Mesendoderm (in vitro differentiated cells): ENCODE measurements at regions not wholly inside any gene's neighbourhood (a gene's known extent, or its start where the extent isn't known, plus 50 kb on each side); places are given as distances from the start of the nearest gene placed in this dataset.
A peak's percentile ranks its signal among the peaks of the same experiment; 100 is the strongest.

Source experiments
- DNase-seq: peaks from one replicate; pipeline ENCODE4 v3.0.0; 2013
- H2AK5ac ChIP-seq: 2 replicates; pipeline ENCODE4 v1.6.1; 2013; ENCODE audit warnings: low read length, inconsistent platforms
- H2BK120ac ChIP-seq: 2 replicates; pipeline ENCODE4 v1.6.1; 2013; ENCODE audit warnings: low read depth, mild to moderate bottlenecking, low read length, moderate library complexity, mixed read lengths
- H2BK15ac ChIP-seq: replicated peaks from 2 replicates; pipeline ENCODE4 v1.6.1; 2013; ENCODE audit warnings: low read depth, mild to moderate bottlenecking, moderate library complexity
- H2BK5ac ChIP-seq: 2 replicates; pipeline ENCODE4 v1.6.1; 2013; ENCODE audit warnings: low read length, inconsistent platforms
- H3K18ac ChIP-seq: 2 replicates; pipeline ENCODE4 v1.6.1; 2013; ENCODE audit warnings: mild to moderate bottlenecking, low read length, mixed read lengths
- H3K23ac ChIP-seq: one replicate; pipeline ENCODE4 v1.6.1; 2013; ENCODE audit warnings: low read length
- H3K27ac ChIP-seq: 2 replicates; pipeline ENCODE4 v1.5.1; 2013; ENCODE audit warnings: low read depth, mild to moderate bottlenecking, inconsistent platforms, low read length, moderate library complexity
- H3K27me3 ChIP-seq: 2 replicates; pipeline ENCODE4 v1.6.1; 2013; ENCODE audit warnings: low read length, control low read depth, mild to moderate bottlenecking, inconsistent platforms; ENCODE audit not compliant: insufficient read depth, poor library complexity
- H3K36me3 ChIP-seq: 2 replicates; pipeline ENCODE4 v1.6.1; 2013; ENCODE audit warnings: low read length, inconsistent platforms; ENCODE audit not compliant: control insufficient read depth, insufficient read depth
- H3K4ac ChIP-seq: one replicate; pipeline ENCODE4 v1.6.1; 2013; ENCODE audit warnings: low read depth, mild to moderate bottlenecking, low read length, moderate library complexity
- H3K4me1 ChIP-seq: 2 replicates; pipeline ENCODE4 v1.6.1; 2013; ENCODE audit warnings: low read depth, low read length, inconsistent platforms; ENCODE audit not compliant: control insufficient read depth
- H3K4me2 ChIP-seq: 2 replicates; pipeline ENCODE4 v1.6.1; 2013; ENCODE audit warnings: low read length
- H3K4me3 ChIP-seq: 2 replicates; pipeline ENCODE4 v1.5.1; 2013; ENCODE audit warnings: mild to moderate bottlenecking, low read length
- H3K56ac ChIP-seq: one replicate; pipeline ENCODE4 v1.6.1; 2013; ENCODE audit warnings: low read length
- H3K79me1 ChIP-seq: 2 replicates; pipeline ENCODE4 v1.6.1; 2013; ENCODE audit warnings: low read length, inconsistent platforms
- H3K79me2 ChIP-seq: 2 replicates; pipeline ENCODE4 v1.6.1; 2013; ENCODE audit warnings: mild to moderate bottlenecking, low read length; ENCODE audit not compliant: control insufficient read depth, insufficient read depth
- H3K9ac ChIP-seq: 2 replicates; pipeline ENCODE4 v1.6.1; 2013; ENCODE audit warnings: low read length, inconsistent platforms
- H4K5ac ChIP-seq: one replicate; pipeline ENCODE4 v1.6.1; 2013; ENCODE audit warnings: low read length
- H4K8ac ChIP-seq: one replicate; pipeline ENCODE4 v1.6.1; 2013; ENCODE audit warnings: low read depth, mild to moderate bottlenecking, control low read depth, low read length, moderate library complexity
- WGBS: extraction: QIAGEN DNeasy Blood & Tissue Kit; methylation state at CpG from one replicate; pipeline ENCODE4 v1.1.7; 2013; ENCODE audit warnings: low lambda C conversion rate, missing lambda C conversion rate; ENCODE audit not compliant: insufficient coverage; ENCODE audit errors: extremely low coverage; 5-methylcytosine and 5-hydroxymethylcytosine counted together

DNA sequence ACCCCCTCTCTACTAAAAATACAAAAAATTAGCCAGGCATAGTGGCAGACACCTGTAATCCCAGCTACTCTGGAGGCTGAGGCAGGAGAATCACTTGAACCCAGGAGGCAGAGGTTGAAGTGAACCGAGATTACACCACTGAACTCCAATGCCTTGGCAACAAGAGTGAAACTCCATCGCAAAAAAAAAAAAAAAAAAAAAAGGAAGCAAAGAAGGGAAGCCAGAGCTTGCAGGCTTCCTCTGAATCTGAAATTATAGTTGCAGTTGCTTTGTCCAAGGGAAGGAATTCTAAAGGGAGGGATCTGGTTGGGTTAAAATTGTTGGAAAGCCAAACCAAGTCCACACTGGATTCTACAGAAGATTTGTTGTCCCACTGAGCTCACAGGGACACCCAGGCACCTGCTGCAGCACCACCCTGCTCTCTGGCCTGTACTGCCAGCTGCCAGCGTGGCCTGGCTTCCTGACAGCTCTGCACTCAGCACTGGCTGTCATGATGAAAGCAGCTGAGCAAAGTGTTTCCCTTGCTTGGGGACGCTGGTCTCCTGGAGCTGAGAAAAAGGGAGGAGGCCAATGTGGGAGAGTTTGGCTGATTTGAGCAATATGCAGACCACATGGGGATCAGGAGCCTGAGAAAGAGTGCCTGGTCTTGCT is 88.8 kb upstream of the HES1 start:
- Histone ChIP-seq H3K23ac (no peak overlapping the region), H3K9ac (no peak overlapping the region), H3K4ac (no peak overlapping the region), H2AK5ac (no peak overlapping the region), H3K18ac (no peak overlapping the region), H3K4me2 (no peak overlapping the region), H3K56ac (no peak overlapping the region), H3K36me3 (no peaks in the 10 kb centered on the region), H4K8ac (no peak overlapping the region), H2BK15ac (no peak overlapping the region), H2BK120ac (no peak overlapping the region), H3K79me1 (no peaks in the 10 kb centered on the region), H3K79me2 (no peaks in the 10 kb centered on the region), H2BK5ac (no peak overlapping the region), H3K27me3 (no peaks in the 10 kb centered on the region), H3K4me3 (no peak overlapping the region), H4K5ac (no peak overlapping the region), H3K27ac (no peak overlapping the region), H3K4me1 (no peaks in the 10 kb centered on the region)
- no peak for DNase-seq
- WGBS = no CpG with 5 or more reads among the region's 4 CpGs

GRCh38 chr3:194049394-194049793 is 86.6 kb upstream of the HES1 start:
- H3K23ac ChIP-seq = no peak overlapping the region
- DNase-seq = no peak

GRCh38 chr3:194050782-194051320 is 85.1 kb upstream of the HES1 start:
- Histone ChIP-seq H3K27me3 (no peaks in the 10 kb centered on the region), H2BK5ac (no peak overlapping the region), H3K36me3 (no peaks in the 10 kb centered on the region), H2BK120ac (no peak overlapping the region), H2BK15ac (no peak overlapping the region), H3K79me1 (no peaks in the 10 kb centered on the region), H3K9ac (no peak overlapping the region), H3K23ac (no peak overlapping the region), H4K5ac (no peak overlapping the region), H3K18ac (no peak overlapping the region), H3K27ac (no peak overlapping the region), H2AK5ac (no peak overlapping the region), H3K4me3 (no peak overlapping the region), H4K8ac (no peak overlapping the region), H3K79me2 (no peaks in the 10 kb centered on the region), H3K4ac (no peak overlapping the region), H3K4me2 (no peak overlapping the region), H3K56ac (no peak overlapping the region), H3K4me1 (peaks cover 9% of the 10 kb centered on the region)
- DNase-seq = no peak
- WGBS = no CpG with 5 or more reads among the region's 1 CpG

More at GRCh38 chr3:194049394-194049793, 86.6 kb upstream of the HES1 start:
- no peaks in the 10 kb centered on the region for H3K79me1 ChIP-seq
- H4K8ac ChIP-seq = no peak overlapping the region
- H2BK15ac ChIP-seq = no peak overlapping the region
- no peak overlapping the region for H3K56ac ChIP-seq
- no peak overlapping the region for H2AK5ac ChIP-seq
- no peak overlapping the region for H3K4ac ChIP-seq
- H3K36me3 ChIP-seq = no peaks in the 10 kb centered on the region
- H4K5ac ChIP-seq = no peak overlapping the region
- no peak overlapping the region for H3K18ac ChIP-seq
- H3K9ac ChIP-seq = no peak overlapping the region
- no peak overlapping the region for H3K4me2 ChIP-seq
- H3K4me3 ChIP-seq = no peak overlapping the region
- H3K27me3 ChIP-seq = no peaks in the 10 kb centered on the region
- H3K4me1 ChIP-seq = no peaks in the 10 kb centered on the region
- no peak overlapping the region for H2BK120ac ChIP-seq
- H3K79me2 ChIP-seq = no peaks in the 10 kb centered on the region
- no peak overlapping the region for H3K27ac ChIP-seq
- WGBS = no CpG with 5 or more reads among the region's 1 CpG
- no peak overlapping the region for H2BK5ac ChIP-seq

DNA sequence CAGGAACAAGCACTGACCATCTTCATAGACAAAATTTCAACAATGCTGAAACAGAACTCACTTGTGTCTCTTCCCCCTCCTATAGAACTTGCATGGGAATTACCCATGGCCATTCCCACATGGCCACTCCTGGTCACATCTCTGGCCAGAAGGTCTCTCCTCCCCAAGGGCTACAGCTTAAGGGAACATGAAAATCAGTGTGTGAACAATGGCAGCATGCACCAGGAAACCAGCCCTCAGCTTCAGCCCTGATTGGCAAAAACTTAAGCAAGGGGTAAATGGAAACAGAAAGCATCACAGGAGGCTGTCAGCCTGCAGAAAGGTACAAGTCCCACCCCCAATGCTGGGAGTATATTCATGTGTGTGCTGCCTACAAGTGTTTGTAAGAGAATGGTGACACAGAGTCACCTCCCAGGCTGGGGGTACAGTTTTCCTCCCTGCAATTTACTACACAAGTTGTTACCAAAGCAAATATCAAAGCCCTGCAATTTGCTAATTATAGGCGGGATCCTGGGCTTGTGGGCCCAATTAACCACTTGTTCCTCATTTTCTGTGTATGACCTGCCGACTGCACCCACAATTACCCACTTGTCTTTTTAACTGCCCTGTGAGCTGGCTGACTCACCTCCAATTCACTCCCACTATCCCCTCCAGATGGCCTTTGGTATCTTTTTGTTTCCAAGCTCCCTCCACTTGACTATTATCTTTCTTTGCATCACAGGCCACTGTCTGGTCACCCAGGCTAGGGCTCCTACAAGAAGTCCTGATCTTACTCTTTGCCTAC is 84.4 kb upstream of the HES1 start:
- no peaks in the 10 kb centered on the region for H3K79me2 ChIP-seq
- H3K36me3 ChIP-seq = no peaks in the 10 kb centered on the region
- H4K8ac ChIP-seq = no peak overlapping the region
- H2BK120ac ChIP-seq = no peak overlapping the region
- H3K4me3 ChIP-seq = peak overlapping the region; percentile 6
- no peaks in the 10 kb centered on the region for H3K79me1 ChIP-seq
- no CpG with 5 or more reads among the region's 2 CpGs for WGBS
- peaks cover 10% of the 10 kb centered on the region for H3K4me1 ChIP-seq
- no peak overlapping the region for H2AK5ac ChIP-seq
- H3K27ac ChIP-seq = no peak overlapping the region
- H3K9ac ChIP-seq = no peak overlapping the region
- H3K18ac ChIP-seq = no peak overlapping the region
- H4K5ac ChIP-seq = no peak overlapping the region
- DNase-seq = no peak
- H3K27me3 ChIP-seq = no peaks in the 10 kb centered on the region
- H2BK5ac ChIP-seq = no peak overlapping the region
- H3K4ac ChIP-seq = no peak overlapping the region
- H3K56ac ChIP-seq = no peak overlapping the region
- no peak overlapping the region for H3K4me2 ChIP-seq
- no peak overlapping the region for H2BK15ac ChIP-seq
- H3K23ac ChIP-seq = no peak overlapping the region

DNA sequence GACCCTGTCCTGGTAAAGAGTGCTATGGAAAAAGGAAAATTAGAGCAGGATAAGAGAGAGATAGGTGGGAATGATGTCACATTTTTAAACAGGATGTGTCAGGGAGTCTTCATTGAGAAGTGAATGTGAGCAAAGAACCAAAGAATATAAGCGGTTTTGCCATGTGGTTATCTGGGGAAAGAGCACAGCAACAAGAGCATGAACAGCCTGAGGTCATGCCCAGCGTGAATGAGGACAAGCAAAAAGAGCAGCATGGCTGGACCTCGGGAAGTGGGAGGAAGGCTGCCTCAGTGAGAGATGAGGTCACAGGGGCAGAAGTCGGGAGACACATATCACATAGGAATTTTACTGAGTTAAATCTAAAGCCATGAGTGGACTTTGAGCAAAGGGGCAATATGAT is 82.8 kb upstream of the HES1 start:
- no peak for DNase-seq
- Histone ChIP-seq H3K9ac (no peak overlapping the region), H4K8ac (no peak overlapping the region), H3K4ac (no peak overlapping the region), H2BK120ac (no peak overlapping the region), H3K36me3 (no peaks in the 10 kb centered on the region), H3K18ac (no peak overlapping the region), H3K79me2 (no peaks in the 10 kb centered on the region), H3K23ac (no peak overlapping the region), H3K56ac (no peak overlapping the region), H4K5ac (no peak overlapping the region), H3K27ac (no peak overlapping the region), H2AK5ac (peak overlapping the region; percentile 66), H2BK5ac (no peak overlapping the region), H3K4me1 (peaks cover 10% of the 10 kb centered on the region), H3K4me2 (no peak overlapping the region), H3K4me3 (no peak overlapping the region), H3K79me1 (no peaks in the 10 kb centered on the region), H3K27me3 (no peaks in the 10 kb centered on the region), H2BK15ac (no peak overlapping the region)
- WGBS = no CpG with 5 or more reads among the region's 4 CpGs
